HL-60 (cell line): ENCODE measurements at regions not wholly inside any gene's neighbourhood (a gene's known extent, or its start where the extent isn't known, plus 50 kb on each side); places are given as distances from the start of the nearest gene placed in this dataset.

Source experiments
- DNase-seq, 2 experiments: peaks; one replicate each; pipeline ENCODE4 v3.0.0-alpha.2; 2010 to 2020; ENCODE audit warnings: low read depth in 1 of 2, low spot score in 1 of 2
- H3K27ac ChIP-seq: fragments of 250-450 bp; sonication (Bioruptor Pico); replicated peaks from 2 replicates; pipeline ENCODE4 v1.5.1; 2020; ENCODE audit warnings: mild to moderate bottlenecking, moderate library complexity
- H3K27me3 ChIP-seq: fragments of 250-450 bp; sonication (Bioruptor Pico); 2 replicates; pipeline ENCODE4 v1.5.1; 2021; ENCODE audit warnings: mild to moderate bottlenecking, moderate library complexity; ENCODE audit not compliant: insufficient read depth, poor library complexity, severe bottlenecking
- H3K4me3 ChIP-seq: replicated peaks from 2 replicates; pipeline ENCODE4 v1.5.1; 2011; ENCODE audit warnings: mild to moderate bottlenecking, control low read depth, low read length; ENCODE audit not compliant: insufficient read depth
- CTCF ChIP-seq: IDR thresholded peaks from one replicate; pipeline ENCODE4 v1.5.1; 2011; ENCODE audit warnings: low read length, control low read depth, inconsistent platforms; ENCODE audit not compliant: insufficient read depth
- GABPA ChIP-seq: IDR thresholded peaks from 2 replicates; pipeline ENCODE4 v1.6.1; 2012; ENCODE audit warnings: low read depth
- POLR2AphosphoS5 ChIP-seq: IDR thresholded peaks from 2 replicates; pipeline ENCODE4 v1.6.1; 2012; ENCODE audit warnings: low read depth
- SPI1 ChIP-seq: IDR thresholded peaks from 2 replicates; pipeline ENCODE4 v1.6.1; 2012; ENCODE audit warnings: low read depth, mild to moderate bottlenecking, borderline replicate concordance
- TF ChIP-seq, protein P1 (sequence below): IDR thresholded peaks from 2 replicates; pipeline ENCODE4 v1.6.1; 2012; ENCODE audit warnings: low read depth; ENCODE audit not compliant: insufficient replicate concordance

DNA sequence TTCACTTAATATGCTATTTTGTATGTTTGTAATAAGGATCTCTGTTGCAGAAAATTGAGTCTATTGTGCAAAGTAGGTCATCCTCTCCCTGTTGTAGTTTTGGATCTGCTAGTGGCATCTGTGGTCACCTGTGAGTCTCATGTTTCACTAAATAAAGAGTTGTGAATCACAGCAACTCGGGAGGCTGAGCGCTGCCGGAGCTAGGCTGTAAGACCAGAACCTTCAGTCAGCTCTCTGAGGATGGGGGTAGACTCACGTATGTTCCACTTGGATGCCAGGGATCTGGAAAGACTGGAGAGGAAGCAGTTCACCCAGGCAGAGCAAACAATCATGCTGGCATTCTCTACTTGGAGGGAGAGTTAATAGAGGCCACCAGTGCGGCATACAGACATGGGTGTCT, 187.3 kb upstream of the FOXA2 start:
- H3K4me3 ChIP-seq: no peak overlapping the region
- no peak overlapping the region for H3K27ac ChIP-seq
- TF ChIP-seq, protein P1, sequence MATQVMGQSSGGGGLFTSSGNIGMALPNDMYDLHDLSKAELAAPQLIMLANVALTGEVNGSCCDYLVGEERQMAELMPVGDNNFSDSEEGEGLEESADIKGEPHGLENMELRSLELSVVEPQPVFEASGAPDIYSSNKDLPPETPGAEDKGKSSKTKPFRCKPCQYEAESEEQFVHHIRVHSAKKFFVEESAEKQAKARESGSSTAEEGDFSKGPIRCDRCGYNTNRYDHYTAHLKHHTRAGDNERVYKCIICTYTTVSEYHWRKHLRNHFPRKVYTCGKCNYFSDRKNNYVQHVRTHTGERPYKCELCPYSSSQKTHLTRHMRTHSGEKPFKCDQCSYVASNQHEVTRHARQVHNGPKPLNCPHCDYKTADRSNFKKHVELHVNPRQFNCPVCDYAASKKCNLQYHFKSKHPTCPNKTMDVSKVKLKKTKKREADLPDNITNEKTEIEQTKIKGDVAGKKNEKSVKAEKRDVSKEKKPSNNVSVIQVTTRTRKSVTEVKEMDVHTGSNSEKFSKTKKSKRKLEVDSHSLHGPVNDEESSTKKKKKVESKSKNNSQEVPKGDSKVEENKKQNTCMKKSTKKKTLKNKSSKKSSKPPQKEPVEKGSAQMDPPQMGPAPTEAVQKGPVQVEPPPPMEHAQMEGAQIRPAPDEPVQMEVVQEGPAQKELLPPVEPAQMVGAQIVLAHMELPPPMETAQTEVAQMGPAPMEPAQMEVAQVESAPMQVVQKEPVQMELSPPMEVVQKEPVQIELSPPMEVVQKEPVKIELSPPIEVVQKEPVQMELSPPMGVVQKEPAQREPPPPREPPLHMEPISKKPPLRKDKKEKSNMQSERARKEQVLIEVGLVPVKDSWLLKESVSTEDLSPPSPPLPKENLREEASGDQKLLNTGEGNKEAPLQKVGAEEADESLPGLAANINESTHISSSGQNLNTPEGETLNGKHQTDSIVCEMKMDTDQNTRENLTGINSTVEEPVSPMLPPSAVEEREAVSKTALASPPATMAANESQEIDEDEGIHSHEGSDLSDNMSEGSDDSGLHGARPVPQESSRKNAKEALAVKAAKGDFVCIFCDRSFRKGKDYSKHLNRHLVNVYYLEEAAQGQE: no peak
- TF ChIP-seq CTCF (no peak), POLR2AphosphoS5 (no peak), GABPA (no peak), SPI1 (no peak)
- no peak for DNase-seq
- H3K27me3 ChIP-seq: no peaks in the 10 kb centered on the region

- H3K27me3 ChIP-seq: no peaks in the 10 kb centered on the region
- no peak overlapping the region for H3K4me3 ChIP-seq
- no peak overlapping the region for H3K27ac ChIP-seq
- no peak for DNase-seq
- TF ChIP-seq GABPA: no peak
- TF ChIP-seq, protein P1: no peak
- TF ChIP-seq CTCF: no peak
- no peak for TF ChIP-seq SPI1
- no peak for TF ChIP-seq POLR2AphosphoS5
Measured at GRCh38 chr20:22773344-22773743, 189.0 kb upstream of the FOXA2 start.

DNA sequence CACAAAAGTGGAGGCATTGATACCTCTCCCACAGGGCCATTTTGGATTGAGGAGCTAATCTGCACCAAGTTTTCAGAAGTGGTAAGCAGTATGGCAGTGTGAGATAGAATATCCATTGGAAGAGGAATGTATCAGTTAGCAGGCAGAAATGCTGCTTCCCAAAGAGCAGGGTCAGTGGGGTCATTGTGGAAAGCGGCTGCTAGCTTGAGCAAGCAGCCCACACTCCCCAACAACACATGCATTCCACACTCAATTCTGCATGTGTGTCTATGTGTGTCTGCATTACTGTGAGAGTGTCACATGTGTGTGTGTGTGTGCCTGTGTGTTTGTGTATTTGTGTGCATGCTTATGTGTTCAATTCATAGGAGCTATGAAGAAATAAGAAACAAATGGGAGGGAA, 190.9 kb upstream of the FOXA2 start:
- DNase-seq: no peak
- no peaks in the 10 kb centered on the region for H3K27me3 ChIP-seq
- TF ChIP-seq, protein P1: no peak
- TF ChIP-seq CTCF (no peak), GABPA (no peak), SPI1 (no peak), POLR2AphosphoS5 (no peak)
- no peak overlapping the region for H3K27ac ChIP-seq
- no peak overlapping the region for H3K4me3 ChIP-seq
